GM12892 (cell line): ENCODE measurements at regions not wholly inside any gene's neighbourhood (a gene's known extent, or its start where the extent isn't known, plus 50 kb on each side); places are given as distances from the start of the nearest gene placed in this dataset.

Experiments used
- POLR2A ChIP-seq: IDR thresholded peaks from 2 replicates; pipeline ENCODE4 v1.6.1; 2011; ENCODE audit warnings: low read depth, low read length, control low read depth
- POLR2AphosphoS5 ChIP-seq: IDR thresholded peaks from 2 replicates; pipeline ENCODE4 v1.6.1; 2011; ENCODE audit warnings: low read depth, low read length, control low read depth
- TAF1 ChIP-seq: IDR thresholded peaks from 2 replicates; pipeline ENCODE4 v1.6.1; 2011; ENCODE audit warnings: low read depth, mild to moderate bottlenecking, control low read depth, low read length, borderline replicate concordance

DNA sequence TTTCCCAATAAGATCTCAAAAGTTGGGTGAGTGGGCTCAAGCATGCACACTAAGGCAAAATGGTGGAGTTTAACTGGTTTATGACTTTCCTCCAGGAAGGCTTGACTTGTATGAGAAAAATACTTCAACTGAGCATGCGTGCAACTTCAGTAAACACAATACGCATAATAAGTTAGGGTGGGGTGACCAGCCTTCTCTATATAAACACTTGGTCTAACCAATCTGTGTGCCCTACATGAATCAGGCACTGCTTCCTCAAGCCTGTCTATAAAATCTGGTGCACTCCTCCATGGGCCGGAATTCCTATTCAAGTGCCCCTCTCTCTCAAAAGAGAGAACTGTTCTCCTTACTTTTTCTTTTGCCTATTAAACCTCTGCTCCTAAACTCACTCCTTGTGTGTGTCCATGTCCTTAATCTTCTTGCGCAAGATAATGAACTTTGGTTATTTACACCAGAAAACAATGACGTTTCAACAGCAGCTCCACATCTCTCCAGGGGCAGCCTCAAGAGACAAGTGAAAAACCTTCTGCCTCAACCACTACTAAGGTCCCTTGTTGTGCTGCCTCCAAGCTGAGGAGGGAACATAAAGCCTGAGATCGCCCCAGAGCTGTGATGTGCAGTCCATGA is 352.6 kb downstream of the CAAP1 start:
- no peak for TF ChIP-seq POLR2AphosphoS5
- TF ChIP-seq POLR2A, result no peak
- no peak for TF ChIP-seq TAF1
